ENCODE measurements at regions not wholly inside any gene's neighbourhood (a gene's known extent, or its start where the extent isn't known, plus 50 kb on each side); places are given as distances from the start of the nearest gene placed in this dataset.

- TF ChIP-seq CTCF (conservative IDR thresholded peaks at IDR 0.05; ENCODE audit: low read depth, low read length): no peak
- TF ChIP-seq POLR2A (IDR thresholded peaks at IDR 0.05; ENCODE audit: low read depth, low read length): no peak
- TF ChIP-seq BHLHE40 (IDR thresholded peaks at IDR 0.05; ENCODE audit: low read depth, low read length): no peak
Observed at GRCh38 chr10:42477170-42477569, 161.2 kb downstream of the ZNF33B start.
